HepG2 (cell line): ENCODE measurements at regions not wholly inside any gene's neighbourhood (a gene's known extent, or its start where the extent isn't known, plus 50 kb on each side); places are given as distances from the start of the nearest gene placed in this dataset.
"Not testable (repeated sequence)": the region's sequence is repeated elsewhere in the genome, so short reads cannot be mapped to it uniquely, and the experiment has no call there.

Experiments
- ATAC-seq: fragments of 200-7000 bp; cut with Tn5 transposase; 3 replicates; pipeline ENCODE4 v1.9.1; 2020; ENCODE audit warnings: mild to moderate bottlenecking, moderate library complexity
- BruUV-seq: library from RNA; stranded (reverse); fragments of 400-500 nt; replicated peaks from 2 replicates; lab custom pipeline; 2021; lab: Mats Ljungman, UMichigan
- CTCF ChIA-PET: fragments of 300-600 bp; formaldehyde crosslinking; extraction: SDS; loops from one replicate; lab custom pipeline; 2021; ENCODE audit warnings: low total read pairs, inconsistent platforms, low intra/inter-chr PET ratio; lab: Yijun Ruan, JAX
- POLR2A ChIA-PET: fragments of 350-600 bp; sonication (Branson Sonifier 250); formaldehyde crosslinking; loops from one replicate; lab custom pipeline; 2020; ENCODE audit warnings: antibody characterized with exemption, inconsistent platforms; lab: Yijun Ruan, JAX
- DNase-seq: peaks from one replicate; pipeline ENCODE4 v3.0.0-alpha.2; 2015; ENCODE audit warnings: low spot score
- FAIRE-seq: peaks from 3 replicates; lab custom pipeline; 2011; peaks lifted over from hg19 to GRCh38; lab: Jason Lieb, UNC
- H2AFZ ChIP-seq: one replicate; pipeline ENCODE4 v1.6.1; 2011; ENCODE audit warnings: low read length, inconsistent platforms
- H3K27ac ChIP-seq: fragments of 300-600 bp; 3 replicates; pipeline ENCODE4 v1.8.0; 2011; ENCODE audit warnings: mixed run types, mild to moderate bottlenecking, mixed read lengths, low read length, inconsistent platforms; ENCODE audit not compliant: insufficient read depth; ENCODE audit errors: extremely low read length
- H3K27me3 ChIP-seq, 2 experiments: fragments of 200-600 bp in 1 of 2; 2 replicates in 1 of 2; 3 replicates in 1 of 2; pipeline versions ENCODE4 v1.6.0 to v1.8.0; 2011; ENCODE audit warnings: low read length in 2 of 2, mild to moderate bottlenecking in 2 of 2, moderate library complexity in 2 of 2, inconsistent platforms in 1 of 2; ENCODE audit not compliant: insufficient read depth in 2 of 2, control insufficient read depth in 1 of 2
- H3K36me3 ChIP-seq, 2 experiments: fragments of 200-600 bp in 1 of 2; replicated peaks in 1 of 2; 2 replicates in 1 of 2; 3 replicates in 1 of 2; pipeline versions ENCODE4 v1.5.1 to v1.8.0; 2011; ENCODE audit warnings: low read length in 2 of 2, inconsistent platforms in 1 of 2; ENCODE audit not compliant: insufficient read depth in 2 of 2, control insufficient read depth in 1 of 2
- H3K4me1 ChIP-seq: 2 replicates; pipeline ENCODE4 v1.5.1; 2012; ENCODE audit warnings: low read length, inconsistent platforms; ENCODE audit not compliant: insufficient read depth
- H3K4me2 ChIP-seq: 2 replicates; pipeline ENCODE4 v1.6.0; 2011; ENCODE audit warnings: low read depth, low read length, inconsistent platforms
- H3K4me3 ChIP-seq, 3 experiments: fragments of 200-600 bp in 1 of 3; sonication (generic), shearing (Covaris generic) in 1 of 3; replicated peaks in 1 of 3; 2 replicates each; pipeline ENCODE4 v1.5.1; 2011 to 2016; ENCODE audit warnings: low read length in 3 of 3, inconsistent platforms in 2 of 3, low read depth in 2 of 3, mild to moderate bottlenecking in 2 of 3, control low read depth in 1 of 3, mixed read lengths in 1 of 3; ENCODE audit not compliant: insufficient read depth in 1 of 3
- H3K79me2 ChIP-seq: one replicate; pipeline ENCODE4 v1.6.1; 2011; ENCODE audit warnings: low read length, inconsistent platforms; ENCODE audit not compliant: insufficient read depth
- H3K9ac ChIP-seq: 2 replicates; pipeline ENCODE4 v1.6.0; 2011; ENCODE audit warnings: mild to moderate bottlenecking, low read depth, low read length, inconsistent platforms; ENCODE audit not compliant: insufficient read depth
- H3K9me3 ChIP-seq: 2 replicates; pipeline ENCODE4 v1.5.1; 2012; ENCODE audit warnings: mild to moderate bottlenecking, low read length
- H4K20me1 ChIP-seq: 2 replicates; pipeline ENCODE4 v1.6.0; 2011; ENCODE audit warnings: inconsistent platforms, mild to moderate bottlenecking, low read length, moderate library complexity; ENCODE audit not compliant: insufficient read depth
- ELF1 ChIP-seq: sonication (generic); formaldehyde crosslinking; IDR thresholded peaks from 2 replicates; pipeline ENCODE4 v1.4.0; 2020; ENCODE audit warnings: missing genetic modification reagents
- GABPA ChIP-seq, 2 experiments: IDR thresholded peaks; 2 replicates each; pipeline ENCODE4 v1.6.1; 2011 to 2016; ENCODE audit warnings: low read depth in 2 of 2, low read length in 1 of 2, missing biosample characterization in 1 of 2, missing genetic modification characterization in 1 of 2
- GABPB1 ChIP-seq: IDR thresholded peaks from 2 replicates; pipeline ENCODE4 v1.6.1; 2016; ENCODE audit warnings: mild to moderate bottlenecking, missing genetic modification reagents, moderate library complexity, missing compliant biosample characterization
- GATAD1 ChIP-seq: IDR thresholded peaks from 2 replicates; pipeline ENCODE4 v1.6.1; 2016; ENCODE audit warnings: missing genetic modification reagents, missing compliant biosample characterization
- HOXA3 ChIP-seq: sonication (generic); formaldehyde crosslinking; IDR thresholded peaks from 2 replicates; pipeline ENCODE4 v1.5.0; 2020; ENCODE audit warnings: missing genetic modification reagents
- KDM2A ChIP-seq: sonication (generic); formaldehyde crosslinking; IDR thresholded peaks from 2 replicates; pipeline ENCODE4 v1.4.0; 2020; ENCODE audit warnings: low read depth, missing genetic modification reagents, borderline replicate concordance
- NFYB ChIP-seq: sonication (generic); formaldehyde crosslinking; IDR thresholded peaks from 2 replicates; pipeline ENCODE4 v1.4.0; 2020; ENCODE audit warnings: missing genetic modification reagents
- NFYC ChIP-seq: IDR thresholded peaks from 2 replicates; pipeline ENCODE4 v1.6.1; 2016; ENCODE audit warnings: missing genetic modification reagents, missing compliant biosample characterization
- NR2F1 ChIP-seq, 2 experiments: fragments of 450-650 bp in 1 of 2; formaldehyde crosslinking in 1 of 2; IDR thresholded peaks; 2 replicates each; pipeline versions ENCODE4 v1.5.0 to v1.6.1; 2016 to 2020; ENCODE audit warnings: mild to moderate bottlenecking in 1 of 2, missing compliant biosample characterization in 1 of 2, missing genetic modification reagents in 1 of 2, moderate library complexity in 1 of 2
- NR2F6 ChIP-seq, 2 experiments: IDR thresholded peaks; 2 replicates each; pipeline ENCODE4 v1.6.1; 2016; ENCODE audit warnings: antibody characterized with exemption in 1 of 2, mild to moderate bottlenecking in 1 of 2
- POLR2A ChIP-seq, 2 experiments: IDR thresholded peaks; 2 replicates each; pipeline ENCODE4 v1.6.1; 2011; ENCODE audit warnings: low read depth in 2 of 2, low read length in 2 of 2, mild to moderate bottlenecking in 1 of 2, moderate library complexity in 1 of 2; ENCODE audit not compliant: insufficient read depth in 1 of 2
- RARA ChIP-seq: IDR thresholded peaks from 2 replicates; pipeline ENCODE4 v1.6.1; 2016; ENCODE audit warnings: missing genetic modification reagents, missing compliant biosample characterization
- RBFOX2 ChIP-seq: fragments of 200-400 bp; formaldehyde crosslinking; IDR thresholded peaks from 2 replicates; pipeline ENCODE4 v1.6.1; 2017; ENCODE audit warnings: low read depth, mild to moderate bottlenecking, low read length
- RXRA ChIP-seq: sonication (generic); formaldehyde crosslinking; IDR thresholded peaks from 2 replicates; pipeline ENCODE4 v1.5.1; 2020; ENCODE audit warnings: missing genetic modification reagents
- SAP130 ChIP-seq: IDR thresholded peaks from 2 replicates; pipeline ENCODE4 v1.6.1; 2016; ENCODE audit warnings: low read depth
- SP1 ChIP-seq, 2 experiments: fragments of 450-650 bp in 1 of 2; sonication (generic) in 1 of 2; formaldehyde crosslinking in 1 of 2; IDR thresholded peaks; 2 replicates each; pipeline versions ENCODE4 v1.4.0 to v1.6.1; 2016 to 2020; ENCODE audit warnings: missing genetic modification reagents in 1 of 2
- SP5 ChIP-seq: IDR thresholded peaks from 2 replicates; pipeline ENCODE4 v1.6.1; 2016; ENCODE audit warnings: low read depth, borderline replicate concordance
- TAF1 ChIP-seq: sonication (generic); formaldehyde crosslinking; IDR thresholded peaks from 2 replicates; pipeline ENCODE4 v1.4.0; 2020; ENCODE audit warnings: missing genetic modification reagents
- THAP11 ChIP-seq: IDR thresholded peaks from 2 replicates; pipeline ENCODE4 v1.6.1; 2016; ENCODE audit warnings: missing biosample characterization, missing genetic modification reagents
- YY1 ChIP-seq: IDR thresholded peaks from 2 replicates; pipeline ENCODE4 v1.6.1; 2011; ENCODE audit warnings: low read length, low read depth, moderate library complexity, mild to moderate bottlenecking; ENCODE audit not compliant: insufficient read depth, insufficient replicate concordance
- WGBS: methylation state at CpG from one replicate; pipeline ENCODE4 v1.1.6; 2017; ENCODE audit warnings: low lambda C conversion rate; 5-methylcytosine and 5-hydroxymethylcytosine counted together
- in situ Hi-C: cut with HindIII; loops from 2 replicates; pipeline ENCODE4 v1.10.0; 2017; ENCODE audit warnings: low pct_unique_long_range_greater_than_20kb; ENCODE audit not compliant: extremely low pct_ligation_motif_present
- intact Hi-C: fragments of 100-400 bp; cut with micrococcal nuclease; formaldehyde crosslinking; loops from one replicate; pipeline ENCODE4 v1.10.0; 2022; ENCODE audit not compliant: unreplicated experiment
- TF ChIP-seq, protein P1 (sequence below): sonication (generic); formaldehyde crosslinking; IDR thresholded peaks from 2 replicates; pipeline ENCODE4 v1.4.0; 2020; ENCODE audit warnings: missing genetic modification reagents, borderline replicate concordance
- TF ChIP-seq, protein P2 (sequence below): sonication (generic); formaldehyde crosslinking; IDR thresholded peaks from 2 replicates; pipeline ENCODE4 v1.5.1; 2020; ENCODE audit warnings: mild to moderate bottlenecking, missing genetic modification reagents, moderate library complexity

DNA sequence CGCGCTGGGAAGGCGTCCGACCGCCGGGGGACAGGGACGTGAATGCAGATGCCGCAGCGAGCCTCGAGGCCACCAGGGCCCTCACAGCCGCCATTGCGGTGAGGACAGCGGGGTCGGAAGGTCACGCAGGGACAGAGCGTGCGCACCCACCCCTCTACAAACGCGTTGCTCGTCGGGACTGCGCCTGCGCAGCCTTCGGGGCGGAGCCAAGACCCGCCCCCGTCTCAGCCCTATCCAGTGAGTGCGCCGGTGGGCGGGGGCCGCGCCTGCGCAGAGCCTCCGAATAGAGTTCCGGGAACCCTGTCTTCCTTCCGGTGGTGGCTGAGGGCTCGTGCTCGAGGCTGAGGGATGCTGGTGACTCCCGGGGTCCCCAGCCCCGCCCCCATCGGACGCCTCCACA lies 5393.1 kb upstream of the TPTE start:
- DNase-seq (peak; percentile 75), ATAC-seq (peak; percentile 92)
- H3K4me1 ChIP-seq; H3K9me3 ChIP-seq; H4K20me1 ChIP-seq; CTCF ChIA-PET; FAIRE-seq; H3K9ac ChIP-seq; H2AFZ ChIP-seq; H3K4me2 ChIP-seq; in situ Hi-C loops; BruUV-seq; H3K27ac ChIP-seq; H3K27me3 ChIP-seq; intact Hi-C loops; H3K79me2 ChIP-seq; H3K36me3 ChIP-seq; POLR2A ChIA-PET; TF ChIP-seq SP1 (IDR thresholded peaks at IDR 0.05); GABPA (IDR thresholded peaks at IDR 0.05; ENCODE audit: low read depth, low read length); NR2F6 (IDR thresholded peaks at IDR 0.05): not testable (repeated sequence)
- peak overlapping the region in 2 of 3 experiments; percentile 9 to 28; a peak in 1 of 6 replicates for H3K4me3 ChIP-seq
- WGBS = no CpG with 5 or more reads among the region's 42 CpGs
- TF ChIP-seq THAP11 (CRISPR knock-in tag) (peak; percentile 41; the same call in 1 of the 2 replicates), RXRA (CRISPR knock-in tag) (peak; percentile 64), SP1 (CRISPR knock-in tag; IDR thresholded peaks at IDR 0.05) (peak; percentile 63), GABPA (CRISPR knock-in tag; IDR thresholded peaks at IDR 0.05; ENCODE audit: low read depth) (peak; percentile 63), SP5 (CRISPR knock-in tag) (peak; percentile 42; the same call in 1 of the 2 replicates), NFYB (CRISPR knock-in tag) (peak; percentile 68), TAF1 (CRISPR knock-in tag) (peak; percentile 53; the same call in 1 of the 2 replicates), RBFOX2 (peak; percentile 52), NR2F6 (CRISPR knock-in tag; IDR thresholded peaks at IDR 0.05) (peak; percentile 81), POLR2A (IDR thresholded peaks at IDR 0.05; ENCODE audit: insufficient read depth in 1 of 2, low read depth in 2 of 2, low read length in 2 of 2) (peak in 1 of 2 experiments; percentile 50; a peak in 1 of 4 replicates), RARA (CRISPR knock-in tag) (0 out of 2 replicates have a peak, but pooled peaks have one; percentile 43), GABPB1 (CRISPR knock-in tag) (peak; percentile 75), SAP130 (CRISPR knock-in tag) (peak; percentile 36; the same call in 1 of the 2 replicates), NR2F1 (CRISPR knock-in tag; IDR thresholded peaks at IDR 0.05) (peak in 1 of 2 experiments; percentile 67; a peak in 2 of 4 replicates), YY1 (peak; percentile 70), GATAD1 (CRISPR knock-in tag) (peak; percentile 52), HOXA3 (peak; percentile 25; the same call in 1 of the 2 replicates), NFYC (CRISPR knock-in tag) (peak; percentile 71), KDM2A (CRISPR knock-in tag) (peak; percentile 63; the same call in 1 of the 2 replicates), ELF1 (CRISPR knock-in tag) (peak; percentile 51)
- TF ChIP-seq, protein P1, sequence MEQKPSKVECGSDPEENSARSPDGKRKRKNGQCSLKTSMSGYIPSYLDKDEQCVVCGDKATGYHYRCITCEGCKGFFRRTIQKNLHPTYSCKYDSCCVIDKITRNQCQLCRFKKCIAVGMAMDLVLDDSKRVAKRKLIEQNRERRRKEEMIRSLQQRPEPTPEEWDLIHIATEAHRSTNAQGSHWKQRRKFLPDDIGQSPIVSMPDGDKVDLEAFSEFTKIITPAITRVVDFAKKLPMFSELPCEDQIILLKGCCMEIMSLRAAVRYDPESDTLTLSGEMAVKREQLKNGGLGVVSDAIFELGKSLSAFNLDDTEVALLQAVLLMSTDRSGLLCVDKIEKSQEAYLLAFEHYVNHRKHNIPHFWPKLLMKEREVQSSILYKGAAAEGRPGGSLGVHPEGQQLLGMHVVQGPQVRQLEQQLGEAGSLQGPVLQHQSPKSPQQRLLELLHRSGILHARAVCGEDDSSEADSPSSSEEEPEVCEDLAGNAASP (CRISPR knock-in tag) = peak; percentile 33; the same call in 1 of the 2 replicates
- TF ChIP-seq, protein P2, sequence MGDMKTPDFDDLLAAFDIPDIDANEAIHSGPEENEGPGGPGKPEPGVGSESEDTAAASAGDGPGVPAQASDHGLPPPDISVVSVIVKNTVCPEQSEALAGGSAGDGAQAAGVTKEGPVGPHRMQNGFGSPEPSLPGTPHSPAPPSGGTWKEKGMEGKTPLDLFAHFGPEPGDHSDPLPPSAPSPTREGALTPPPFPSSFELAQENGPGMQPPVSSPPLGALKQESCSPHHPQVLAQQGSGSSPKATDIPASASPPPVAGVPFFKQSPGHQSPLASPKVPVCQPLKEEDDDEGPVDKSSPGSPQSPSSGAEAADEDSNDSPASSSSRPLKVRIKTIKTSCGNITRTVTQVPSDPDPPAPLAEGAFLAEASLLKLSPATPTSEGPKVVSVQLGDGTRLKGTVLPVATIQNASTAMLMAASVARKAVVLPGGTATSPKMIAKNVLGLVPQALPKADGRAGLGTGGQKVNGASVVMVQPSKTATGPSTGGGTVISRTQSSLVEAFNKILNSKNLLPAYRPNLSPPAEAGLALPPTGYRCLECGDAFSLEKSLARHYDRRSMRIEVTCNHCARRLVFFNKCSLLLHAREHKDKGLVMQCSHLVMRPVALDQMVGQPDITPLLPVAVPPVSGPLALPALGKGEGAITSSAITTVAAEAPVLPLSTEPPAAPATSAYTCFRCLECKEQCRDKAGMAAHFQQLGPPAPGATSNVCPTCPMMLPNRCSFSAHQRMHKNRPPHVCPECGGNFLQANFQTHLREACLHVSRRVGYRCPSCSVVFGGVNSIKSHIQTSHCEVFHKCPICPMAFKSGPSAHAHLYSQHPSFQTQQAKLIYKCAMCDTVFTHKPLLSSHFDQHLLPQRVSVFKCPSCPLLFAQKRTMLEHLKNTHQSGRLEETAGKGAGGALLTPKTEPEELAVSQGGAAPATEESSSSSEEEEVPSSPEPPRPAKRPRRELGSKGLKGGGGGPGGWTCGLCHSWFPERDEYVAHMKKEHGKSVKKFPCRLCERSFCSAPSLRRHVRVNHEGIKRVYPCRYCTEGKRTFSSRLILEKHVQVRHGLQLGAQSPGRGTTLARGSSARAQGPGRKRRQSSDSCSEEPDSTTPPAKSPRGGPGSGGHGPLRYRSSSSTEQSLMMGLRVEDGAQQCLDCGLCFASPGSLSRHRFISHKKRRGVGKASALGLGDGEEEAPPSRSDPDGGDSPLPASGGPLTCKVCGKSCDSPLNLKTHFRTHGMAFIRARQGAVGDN (CRISPR knock-in tag) = peak; percentile 13; the same call in 1 of the 2 replicates
